Activated naive CD8-positive, alpha-beta T cell treated with anti-CD3 and anti-CD28 coated beads, Interleukin-2, amount 50 U/mL, for 24 hours (primary cell): ENCODE measurements at regions not wholly inside any gene's neighbourhood (a gene's known extent, or its start where the extent isn't known, plus 50 kb on each side); places are given as distances from the start of the nearest gene placed in this dataset.
A peak's percentile ranks its signal among the peaks of the same experiment; 100 is the strongest.
"Not testable (repeated sequence)": the region's sequence is repeated elsewhere in the genome, so short reads cannot be mapped to it uniquely, and the experiment has no call there.

ENCODE experiments used
- ATAC-seq: fragments of 150-1000 bp; cut with Tn5 transposase; one replicate; pipeline ENCODE4 v1.10.0; 2021
- DNase-seq: peaks from one replicate; pipeline ENCODE4 v3.0.0; 2021
- H3K27ac Mint-ChIP-seq: one replicate; pipeline ENCODE4 v1.8.0; 2021; ENCODE audit warnings: mild to moderate bottlenecking, mixed read lengths
- H3K27me3 Mint-ChIP-seq: one replicate; pipeline ENCODE4 v1.8.0; 2021; ENCODE audit warnings: mixed read lengths
- H3K36me3 Mint-ChIP-seq: one replicate; pipeline ENCODE4 v1.8.0; 2021; ENCODE audit warnings: low read depth, mixed read lengths
- H3K4me1 Mint-ChIP-seq: one replicate; pipeline ENCODE4 v1.8.0; 2021; ENCODE audit warnings: mixed read lengths
- H3K4me3 Mint-ChIP-seq: one replicate; pipeline ENCODE4 v1.8.0; 2021; ENCODE audit warnings: mild to moderate bottlenecking, moderate library complexity, mixed read lengths
- H3K9me3 Mint-ChIP-seq: one replicate; pipeline ENCODE4 v1.8.0; 2021; ENCODE audit warnings: mixed read lengths

- H3K36me3 Mint-ChIP-seq: peaks cover 3% of the 10 kb centered on the region
- H3K9me3 Mint-ChIP-seq: peaks cover 23% of the 10 kb centered on the region
- no peak overlapping the region for H3K4me3 Mint-ChIP-seq
- H3K27me3 Mint-ChIP-seq: no peaks in the 10 kb centered on the region
- no peak overlapping the region for H3K27ac Mint-ChIP-seq
- peaks cover 32% of the 10 kb centered on the region for H3K4me1 Mint-ChIP-seq
- peak; percentile 36 for ATAC-seq
- DNase-seq: no peak
Observed at GRCh38 chr21:35172231-35172630, 123.1 kb upstream of the RUNX1 start.

GRCh38 chr21:35171385-35171784 is 122.3 kb upstream of the RUNX1 start:
- H3K36me3 Mint-ChIP-seq: peaks cover 3% of the 10 kb centered on the region
- H3K4me3 Mint-ChIP-seq: no peak overlapping the region
- peaks cover 32% of the 10 kb centered on the region for H3K4me1 Mint-ChIP-seq
- ATAC-seq: no peak
- peaks cover 18% of the 10 kb centered on the region for H3K9me3 Mint-ChIP-seq
- H3K27ac Mint-ChIP-seq: no peak overlapping the region
- no peaks in the 10 kb centered on the region for H3K27me3 Mint-ChIP-seq
- no peak for DNase-seq

GRCh38 chr21:35170818-35171217 is 121.7 kb upstream of the RUNX1 start:
- DNase-seq (no peak), ATAC-seq (no peak)
- H3K27ac Mint-ChIP-seq: no peak overlapping the region
- H3K4me3 Mint-ChIP-seq: no peak overlapping the region
- peaks cover 32% of the 10 kb centered on the region for H3K4me1 Mint-ChIP-seq
- H3K36me3 Mint-ChIP-seq: peaks cover 3% of the 10 kb centered on the region
- no peaks in the 10 kb centered on the region for H3K27me3 Mint-ChIP-seq
- H3K9me3 Mint-ChIP-seq: peaks cover 13% of the 10 kb centered on the region

- Mint-ChIP-seq H3K27me3 (no peaks in the 10 kb centered on the region), H3K9me3 (peaks cover 14% of the 10 kb centered on the region), H3K4me1 (peaks cover 32% of the 10 kb centered on the region), H3K27ac (peak overlapping the region; percentile 15), H3K36me3 (peaks cover 3% of the 10 kb centered on the region), H3K4me3 (no peak overlapping the region)
- DNase-seq (no peak), ATAC-seq (no peak)
Observed at GRCh38 chr21:35170244-35170643, 121.1 kb upstream of the RUNX1 start.

GRCh38 chr21:35169574-35169973 is 120.5 kb upstream of the RUNX1 start:
- Mint-ChIP-seq H3K4me1 (peaks cover 32% of the 10 kb centered on the region), H3K27me3 (no peaks in the 10 kb centered on the region), H3K9me3 (peaks cover 13% of the 10 kb centered on the region), H3K4me3 (no peak overlapping the region), H3K27ac (no peak overlapping the region), H3K36me3 (no peaks in the 10 kb centered on the region)
- no peak for DNase-seq
- no peak for ATAC-seq

GRCh38 chr21:35168735-35169134 is 119.6 kb upstream of the RUNX1 start:
- Mint-ChIP-seq H3K36me3 (no peaks in the 10 kb centered on the region), H3K27me3 (peaks cover 2% of the 10 kb centered on the region), H3K9me3 (peaks cover 13% of the 10 kb centered on the region), H3K27ac (no peak overlapping the region), H3K4me3 (no peak overlapping the region), H3K4me1 (peaks cover 32% of the 10 kb centered on the region)
- DNase-seq (no peak), ATAC-seq (no peak)

GRCh38 chr21:35164971-35165483 is 115.9 kb upstream of the RUNX1 start:
- H3K4me1 Mint-ChIP-seq: no peaks in the 10 kb centered on the region
- no peak for ATAC-seq
- peaks cover under 1% of the 10 kb centered on the region for H3K36me3 Mint-ChIP-seq
- H3K9me3 Mint-ChIP-seq: peaks cover 9% of the 10 kb centered on the region
- no peak overlapping the region for H3K27ac Mint-ChIP-seq
- H3K4me3 Mint-ChIP-seq: no peak overlapping the region
- DNase-seq: no peak
- H3K27me3 Mint-ChIP-seq: peaks cover 2% of the 10 kb centered on the region

GRCh38 chr21:35164380-35164779 is 115.3 kb upstream of the RUNX1 start:
- H3K36me3 Mint-ChIP-seq: peaks cover 5% of the 10 kb centered on the region
- DNase-seq (no peak), ATAC-seq (no peak)
- H3K27me3 Mint-ChIP-seq: peaks cover 2% of the 10 kb centered on the region
- no peaks in the 10 kb centered on the region for H3K4me1 Mint-ChIP-seq
- H3K9me3 Mint-ChIP-seq: peaks cover 16% of the 10 kb centered on the region
- no peak overlapping the region for H3K27ac Mint-ChIP-seq
- no peak overlapping the region for H3K4me3 Mint-ChIP-seq

- H3K27ac Mint-ChIP-seq: no peak overlapping the region
- ATAC-seq (no peak), DNase-seq (no peak)
- peaks cover 2% of the 10 kb centered on the region for H3K27me3 Mint-ChIP-seq
- H3K4me1 Mint-ChIP-seq: no peaks in the 10 kb centered on the region
- H3K9me3 Mint-ChIP-seq: peaks cover 21% of the 10 kb centered on the region
- peaks cover 5% of the 10 kb centered on the region for H3K36me3 Mint-ChIP-seq
- no peak overlapping the region for H3K4me3 Mint-ChIP-seq
Observed at GRCh38 chr21:35163411-35163810, 114.3 kb upstream of the RUNX1 start.

- Mint-ChIP-seq H3K4me3 (no peak overlapping the region), H3K27me3 (peaks cover 2% of the 10 kb centered on the region), H3K36me3 (peaks cover 5% of the 10 kb centered on the region), H3K9me3 (peaks cover 25% of the 10 kb centered on the region), H3K4me1 (no peaks in the 10 kb centered on the region), H3K27ac (no peak overlapping the region)
- DNase-seq (no peak), ATAC-seq (no peak)
Observed at GRCh38 chr21:35162831-35163230, 113.7 kb upstream of the RUNX1 start.

GRCh38 chr21:35159881-35160280 is 110.8 kb upstream of the RUNX1 start:
- H3K4me3 Mint-ChIP-seq: no peak overlapping the region
- H3K9me3 Mint-ChIP-seq: peaks cover 27% of the 10 kb centered on the region

GRCh38 chr21:35157374-35157773 is 108.3 kb upstream of the RUNX1 start:
- not testable (repeated sequence) for ATAC-seq, DNase-seq, H3K27ac Mint-ChIP-seq, H3K27me3 Mint-ChIP-seq, H3K36me3 Mint-ChIP-seq, H3K4me1 Mint-ChIP-seq, H3K4me3 Mint-ChIP-seq
- peaks cover 27% of the 10 kb centered on the region for H3K9me3 Mint-ChIP-seq

More at GRCh38 chr21:35159881-35160280, 110.8 kb upstream of the RUNX1 start:
- peaks cover 5% of the 10 kb centered on the region for H3K36me3 Mint-ChIP-seq
- no peak for ATAC-seq
- no peak overlapping the region for H3K27ac Mint-ChIP-seq
- H3K27me3 Mint-ChIP-seq: peaks cover 2% of the 10 kb centered on the region
- peaks cover 5% of the 10 kb centered on the region for H3K4me1 Mint-ChIP-seq
- DNase-seq: no peak

GRCh38 chr21:35156293-35157278 is 107.5 kb upstream of the RUNX1 start:
- Mint-ChIP-seq H3K9me3 (peaks cover 27% of the 10 kb centered on the region), H3K4me3 (no peak overlapping the region), H3K27me3 (no peaks in the 10 kb centered on the region), H3K36me3 (peaks cover 5% of the 10 kb centered on the region), H3K4me1 (peaks cover 15% of the 10 kb centered on the region), H3K27ac (no peak overlapping the region)
- ATAC-seq (no peak), DNase-seq (no peak)

- H3K27ac Mint-ChIP-seq: no peak overlapping the region
- H3K9me3 Mint-ChIP-seq: peaks cover 37% of the 10 kb centered on the region
- H3K4me3 Mint-ChIP-seq: no peak overlapping the region
- DNase-seq (no peak), ATAC-seq (no peak)
- H3K4me1 Mint-ChIP-seq: peaks cover 33% of the 10 kb centered on the region
- H3K36me3 Mint-ChIP-seq: peaks cover 11% of the 10 kb centered on the region
- H3K27me3 Mint-ChIP-seq: no peaks in the 10 kb centered on the region
Observed at GRCh38 chr21:35154788-35155187, 105.7 kb upstream of the RUNX1 start.

GRCh38 chr21:35153671-35154070 is 104.6 kb upstream of the RUNX1 start:
- Mint-ChIP-seq H3K9me3 (peaks cover 27% of the 10 kb centered on the region), H3K27me3 (no peaks in the 10 kb centered on the region), H3K36me3 (peaks cover 11% of the 10 kb centered on the region), H3K4me3 (no peak overlapping the region), H3K4me1 (peaks cover 43% of the 10 kb centered on the region), H3K27ac (no peak overlapping the region)
- ATAC-seq (no peak), DNase-seq (no peak)
